PC-9 (cell line): ENCODE measurements at regions not wholly inside any gene's neighbourhood (a gene's known extent, or its start where the extent isn't known, plus 50 kb on each side); places are given as distances from the start of the nearest gene placed in this dataset.

Experiments
- CTCF ChIP-seq: fragments of 200-600 bp; sonication (generic); conservative IDR thresholded peaks from 2 replicates; pipeline ENCODE4 v1.6.1; 2017; ENCODE audit warnings: mixed run types, antibody characterized with exemption, mild to moderate bottlenecking, moderate library complexity
- EZH2 ChIP-seq: fragments of 200-600 bp; sonication (generic); IDR thresholded peaks from 2 replicates; pipeline ENCODE4 v1.8.0; 2017; ENCODE audit warnings: antibody characterized with exemption, low read depth

GRCh38 chr17:14950216-14950615 is 314.9 kb downstream of the PMP22 start:
- TF ChIP-seq CTCF (no peak), EZH2 (no peak)
